Jurkat, Clone E6-1 (cell line): ENCODE measurements at regions not wholly inside any gene's neighbourhood (a gene's known extent, or its start where the extent isn't known, plus 50 kb on each side); places are given as distances from the start of the nearest gene placed in this dataset.

Source experiments
- DNase-seq: peaks from one replicate; pipeline ENCODE4 v3.0.0-alpha.2; 2011; ENCODE audit warnings: low read depth, low spot score
- H3K4me3 ChIP-seq: 2 replicates; pipeline ENCODE4 v1.5.1; 2011; ENCODE audit warnings: mild to moderate bottlenecking, low read length, control low read depth, moderate library complexity

DNA sequence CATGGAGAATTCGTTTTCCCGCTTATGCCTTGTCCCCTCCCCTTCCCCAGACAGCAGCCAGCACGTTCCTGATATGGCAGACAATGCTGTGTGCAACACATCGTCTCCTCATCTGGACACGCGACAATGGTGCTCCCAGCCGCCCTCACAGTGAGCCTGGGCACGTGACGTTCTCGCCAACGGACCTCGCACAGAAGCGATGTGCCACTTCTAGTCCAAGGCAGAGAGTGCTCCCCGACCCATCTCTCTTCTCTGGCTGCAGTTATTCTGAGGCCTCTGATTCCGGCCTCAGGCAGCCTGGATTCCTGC, 505.4 kb downstream of the EIPR1 start:
- no peak for DNase-seq
- no peak overlapping the region for H3K4me3 ChIP-seq

DNA sequence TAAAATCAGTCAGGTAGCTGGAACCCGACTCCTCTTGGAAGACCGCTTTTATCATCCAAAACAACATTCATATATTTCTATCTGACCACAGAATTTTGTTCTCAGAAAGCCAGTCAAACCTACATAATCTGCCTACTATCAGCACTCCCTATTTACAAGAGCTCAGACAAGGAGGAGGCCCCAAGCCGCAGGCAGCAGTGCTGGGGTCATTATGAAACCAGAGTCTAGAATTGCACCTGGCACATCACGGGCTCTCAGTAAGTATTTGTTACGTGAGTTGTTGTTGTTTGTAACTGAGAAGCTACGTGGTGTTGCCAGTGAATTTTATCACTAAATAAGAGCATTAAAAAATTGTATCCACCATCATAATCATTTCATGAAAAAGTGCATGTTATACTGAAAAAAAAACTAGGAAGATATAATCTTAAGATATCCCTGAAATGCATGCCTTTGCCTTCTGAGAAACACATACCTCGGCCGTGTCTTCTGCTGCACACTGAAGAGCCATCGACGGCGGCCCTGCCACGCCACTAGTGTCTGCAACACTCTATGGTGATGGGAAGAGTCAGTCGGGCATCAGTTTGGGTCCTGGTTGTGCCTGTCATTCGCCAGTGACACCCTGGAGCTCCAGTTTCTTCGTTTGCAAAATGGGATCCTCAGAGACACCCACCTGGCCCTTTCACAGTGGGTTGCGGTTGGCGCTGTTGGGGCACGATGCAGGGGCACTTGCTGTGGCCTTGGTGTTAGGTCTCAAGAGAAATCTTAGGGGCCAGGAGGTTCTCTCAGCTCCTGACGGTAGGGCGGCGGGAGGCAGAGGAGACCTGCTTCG, 505.9 kb downstream of the EIPR1 start:
- no peak for DNase-seq
- no peak overlapping the region for H3K4me3 ChIP-seq

DNA sequence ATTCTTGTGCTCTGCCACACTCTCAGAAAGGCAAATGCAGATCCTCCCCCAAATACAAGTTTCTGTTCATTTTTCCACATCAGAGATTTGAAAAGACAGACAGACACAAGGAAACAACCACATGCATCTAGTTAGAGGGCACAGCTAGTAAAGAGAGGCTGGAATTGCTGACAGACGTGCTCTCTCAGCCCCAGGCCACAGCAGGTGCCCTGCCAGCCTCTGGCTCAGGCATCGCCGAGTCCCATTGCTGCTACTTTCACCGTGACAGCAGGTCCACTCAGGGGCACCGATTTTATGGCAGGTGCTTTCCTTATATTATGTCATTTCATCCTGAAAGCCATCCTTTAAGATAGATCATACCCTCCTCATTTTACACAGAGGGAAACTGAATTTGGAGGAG, 507.5 kb downstream of the EIPR1 start:
- no peak for DNase-seq
- no peak overlapping the region for H3K4me3 ChIP-seq

DNA sequence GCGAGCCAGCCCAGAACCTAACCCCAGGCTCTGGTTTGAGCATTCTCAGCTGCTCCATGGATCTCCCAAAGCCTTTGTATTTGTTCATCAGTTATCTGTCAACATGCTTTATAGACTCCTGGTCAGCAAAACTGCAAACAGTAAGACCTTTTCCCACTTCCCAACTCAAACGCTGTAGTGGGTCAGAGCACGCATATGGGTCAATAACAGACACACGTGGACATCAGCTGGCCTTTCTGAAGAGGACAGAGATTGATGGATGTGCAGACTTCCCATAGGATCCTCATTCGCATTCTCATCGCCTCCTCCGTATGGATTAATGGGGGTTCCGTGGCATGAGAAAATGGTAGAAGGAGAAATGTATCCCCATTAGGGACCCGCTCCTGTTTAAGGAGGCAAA, 508.1 kb downstream of the EIPR1 start:
- H3K4me3 ChIP-seq: no peak overlapping the region
- no peak for DNase-seq

DNA sequence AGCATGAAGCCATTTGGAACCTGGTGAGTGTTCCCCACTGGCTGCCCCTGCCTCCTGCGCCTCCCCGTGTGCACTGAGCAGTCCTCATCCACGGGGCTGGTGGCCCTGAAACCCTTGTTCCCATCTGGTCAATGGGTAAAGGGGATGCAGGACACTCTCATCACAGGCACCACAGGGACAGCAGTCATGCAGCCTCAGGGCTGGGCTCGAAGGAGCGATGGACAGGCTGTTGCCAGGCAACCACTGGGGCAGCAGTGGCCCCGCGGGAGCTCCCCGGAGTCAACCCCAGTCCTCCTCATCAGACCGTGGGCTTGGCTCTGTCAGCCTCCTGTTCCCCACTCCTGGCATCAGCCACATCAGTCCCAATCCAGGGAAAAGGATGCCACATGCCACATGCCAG, 509.5 kb downstream of the EIPR1 start:
- no peak for DNase-seq
- no peak overlapping the region for H3K4me3 ChIP-seq

DNA sequence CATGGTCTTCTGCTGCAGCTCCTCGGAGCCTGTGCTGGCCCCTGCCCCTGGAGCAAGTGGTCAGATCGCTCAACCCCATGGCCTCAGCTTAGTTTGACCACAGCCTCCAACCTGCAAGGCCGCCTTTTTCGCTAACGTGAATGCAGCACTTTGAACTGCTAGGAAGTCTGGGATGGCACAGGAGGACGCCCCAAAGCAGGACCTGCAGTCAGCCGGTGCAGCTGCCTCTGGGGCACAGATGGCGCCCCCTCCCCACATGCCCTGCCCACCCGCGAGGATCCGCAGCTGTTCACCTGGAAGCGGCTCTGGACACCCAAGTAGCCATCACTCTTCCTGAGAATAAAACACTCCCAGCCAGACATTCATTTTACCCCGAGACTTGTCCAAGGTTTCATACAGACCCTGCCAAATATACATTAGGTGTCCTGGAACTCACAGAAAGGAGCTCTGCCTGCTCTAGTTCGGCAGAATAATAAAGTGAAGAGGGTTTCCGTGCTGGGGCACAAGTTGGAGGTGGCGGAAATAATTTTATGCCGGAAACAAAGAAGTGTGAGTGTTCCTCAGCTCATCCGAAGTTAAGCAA, 510.1 kb downstream of the EIPR1 start:
- DNase-seq: no peak
- no peak overlapping the region for H3K4me3 ChIP-seq

DNA sequence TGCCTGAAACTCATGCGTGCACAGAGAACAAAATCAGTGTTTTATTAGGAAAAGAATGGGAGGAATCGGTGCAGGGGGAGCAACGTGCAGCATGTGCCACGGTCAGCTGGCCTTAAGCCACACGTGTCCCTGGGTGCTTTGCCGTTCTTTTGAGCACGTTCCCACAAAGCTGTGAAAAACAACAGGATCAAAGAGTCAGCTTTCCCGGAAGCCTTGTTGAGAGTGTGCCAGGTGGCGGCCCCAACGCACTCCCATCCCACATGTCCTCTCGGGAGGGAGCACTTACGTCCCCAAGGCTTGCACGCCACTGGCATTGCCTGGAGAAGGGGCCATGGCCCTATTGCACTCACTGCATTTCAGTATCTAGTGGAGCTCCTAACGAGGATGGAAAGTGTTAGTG, 511.2 kb downstream of the EIPR1 start:
- DNase-seq: no peak
- H3K4me3 ChIP-seq: no peak overlapping the region

DNA sequence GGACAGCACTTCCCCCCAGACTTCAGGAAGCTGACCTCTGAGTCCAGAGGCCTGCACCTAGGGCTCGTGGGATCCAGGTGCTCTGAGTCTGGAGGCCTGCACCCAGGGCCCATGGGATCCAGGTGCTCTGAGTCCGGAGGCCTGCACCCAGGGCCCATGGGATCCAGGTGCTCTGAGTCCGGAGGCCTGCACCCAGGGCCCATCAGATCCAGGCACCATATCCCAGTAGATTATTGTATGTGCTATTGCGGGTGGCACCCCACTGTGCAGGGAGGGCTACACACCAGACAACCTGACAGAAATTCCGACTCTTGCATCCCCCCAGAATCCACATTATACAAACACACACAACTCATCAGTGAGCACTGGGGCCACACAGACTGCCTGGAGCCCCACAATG, 515.2 kb downstream of the EIPR1 start:
- DNase-seq: no peak
- H3K4me3 ChIP-seq: no peak overlapping the region

DNA sequence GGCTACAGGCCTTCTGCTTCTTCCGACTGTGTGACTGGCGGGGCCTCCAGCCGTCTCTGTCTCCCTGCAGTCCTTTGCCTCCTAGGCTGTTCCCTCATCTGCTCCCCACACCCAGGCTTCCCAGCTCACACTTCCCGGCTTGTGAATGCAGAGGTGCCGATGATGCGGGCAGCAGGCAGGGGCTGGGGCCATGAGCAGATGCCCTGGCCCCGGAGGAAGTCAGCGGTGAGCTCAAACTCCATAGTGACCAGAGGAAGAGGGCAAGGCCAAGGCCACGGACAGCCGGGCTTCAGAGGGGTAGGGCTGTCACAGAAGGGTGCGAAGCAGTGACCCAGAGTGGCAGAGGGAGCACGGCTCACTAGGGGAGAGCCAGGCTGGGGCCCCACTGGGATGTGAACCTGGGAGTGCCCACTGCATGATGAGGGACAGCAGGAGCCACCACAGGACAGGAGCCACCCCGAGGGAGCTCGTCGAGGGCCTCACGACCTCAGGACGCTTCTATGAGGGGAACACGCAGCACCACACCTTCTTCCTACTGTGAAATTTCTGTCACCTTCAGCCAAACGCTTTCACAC, 515.9 kb downstream of the EIPR1 start:
- no peak for DNase-seq
- no peak overlapping the region for H3K4me3 ChIP-seq

DNA sequence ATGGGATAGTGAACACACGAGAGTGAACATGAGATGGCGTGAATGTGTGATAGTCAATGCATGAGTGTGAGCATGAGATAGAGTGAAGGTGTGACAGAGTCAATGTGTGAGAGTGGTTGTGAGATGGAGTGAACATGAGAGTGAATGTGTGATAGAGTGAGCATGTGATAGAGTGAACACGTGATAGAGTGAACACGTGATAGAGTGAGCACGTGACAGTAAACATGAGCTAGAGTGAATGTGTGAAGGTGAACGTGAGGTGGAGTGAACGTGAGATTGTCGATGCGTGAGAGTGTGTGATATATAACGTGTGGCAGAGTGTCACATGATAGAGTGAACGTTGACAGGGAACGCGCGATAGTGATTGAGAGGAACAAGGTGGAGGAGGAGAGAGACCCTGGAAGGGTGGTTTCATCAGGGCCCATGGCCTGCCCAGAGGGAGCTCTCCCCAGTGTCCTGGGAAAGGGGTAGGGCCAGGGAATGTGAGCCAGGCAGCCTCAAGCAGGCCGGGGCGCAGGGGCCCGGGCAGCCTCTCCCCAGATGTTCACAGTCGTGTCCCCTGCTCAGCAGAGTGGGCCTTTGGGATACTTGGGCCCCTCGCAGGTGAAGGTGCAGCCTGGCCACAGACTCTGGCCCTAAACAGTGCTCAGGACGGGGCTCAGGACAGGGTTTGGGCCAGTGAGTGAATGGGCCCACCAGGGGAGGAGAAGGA, 516.9 kb downstream of the EIPR1 start:
- no peak overlapping the region for H3K4me3 ChIP-seq
- DNase-seq: no peak

DNA sequence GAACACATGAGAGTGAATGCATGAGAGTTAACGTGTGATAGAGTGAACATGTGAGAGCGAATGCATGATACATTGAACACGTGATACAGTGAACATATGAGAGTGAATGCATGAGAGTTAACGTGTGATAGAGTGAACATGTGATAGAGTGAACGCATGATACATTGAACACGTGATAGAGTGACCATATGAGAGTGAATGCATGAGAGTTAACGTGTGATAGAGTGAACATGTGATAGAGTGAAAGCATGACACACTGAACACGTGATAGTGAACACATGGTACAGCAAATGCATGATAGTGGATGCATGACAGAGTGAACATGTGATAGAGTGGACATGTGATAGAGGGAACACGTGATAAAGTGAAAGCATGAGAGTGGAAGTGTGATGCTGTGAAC, 517.9 kb downstream of the EIPR1 start:
- no peak overlapping the region for H3K4me3 ChIP-seq
- no peak for DNase-seq

DNA sequence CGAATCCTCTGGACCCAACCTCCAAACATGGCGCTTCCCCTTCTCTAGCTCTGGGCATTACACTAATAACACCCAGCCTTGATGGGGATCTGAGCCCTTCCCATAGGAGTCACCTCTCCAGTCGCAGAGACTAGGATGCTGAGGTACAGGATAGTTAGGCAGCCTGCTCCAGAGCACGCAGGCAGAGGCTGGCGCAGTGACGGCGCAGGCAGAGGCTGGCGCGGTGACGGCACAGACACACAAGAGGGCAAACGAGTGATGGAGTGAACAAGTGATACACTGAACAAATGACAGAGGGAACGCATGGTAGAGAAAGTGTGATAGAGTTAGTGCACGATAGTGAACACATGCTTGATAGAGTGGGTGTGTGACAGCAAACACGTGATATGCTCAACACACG, 518.5 kb downstream of the EIPR1 start:
- no peak for DNase-seq
- no peak overlapping the region for H3K4me3 ChIP-seq

DNA sequence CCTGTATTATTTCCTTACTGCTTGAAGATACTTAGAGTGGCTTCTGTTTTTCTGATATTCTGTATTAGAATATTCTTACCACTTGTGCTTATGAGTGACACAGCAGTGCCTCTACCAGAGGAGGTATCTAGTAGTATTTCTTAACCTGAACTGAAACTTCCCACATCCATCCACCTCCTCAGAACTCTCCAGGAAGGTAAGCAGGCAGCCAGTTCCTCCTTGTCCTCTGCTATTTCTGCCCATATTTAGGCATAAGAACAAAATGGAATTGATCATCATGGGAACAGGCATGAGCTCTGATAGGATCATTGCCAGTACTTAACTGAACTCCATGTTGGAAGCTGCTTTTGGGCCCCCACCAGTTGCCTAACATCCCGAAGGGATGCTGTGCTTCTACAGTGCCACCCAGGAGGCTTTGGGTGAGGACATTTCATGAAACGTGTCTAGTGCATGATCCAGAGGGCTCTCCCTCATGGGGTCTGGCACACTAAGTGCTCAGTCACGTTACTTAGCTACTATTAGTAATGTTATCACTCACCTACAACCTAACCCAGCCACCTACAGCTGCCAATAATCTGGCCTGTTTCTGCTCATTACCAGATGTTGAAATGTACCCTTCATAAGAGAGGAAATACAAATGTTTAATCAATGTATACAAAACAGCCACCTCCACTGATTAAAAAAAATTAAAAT, 520.7 kb downstream of the EIPR1 start:
- H3K4me3 ChIP-seq: no peak overlapping the region
- DNase-seq: no peak

DNA sequence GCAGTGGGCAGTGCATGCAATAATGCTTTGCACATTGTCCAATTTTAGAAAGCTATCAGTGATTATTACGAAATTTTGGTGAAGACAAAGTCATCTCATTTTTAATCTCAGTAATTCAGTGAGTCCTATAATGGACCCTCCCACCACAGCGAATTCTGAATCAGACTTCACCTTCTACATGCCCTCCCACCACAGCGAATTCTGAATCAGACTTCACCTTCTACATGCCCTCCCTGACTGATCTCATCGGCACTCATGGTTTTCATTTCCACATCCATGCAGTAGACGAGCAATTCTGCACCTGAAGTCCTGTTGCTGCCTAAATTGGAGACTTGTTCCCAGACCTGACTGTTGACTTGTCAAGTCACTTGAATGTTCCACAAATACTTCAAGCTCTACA, 522.3 kb downstream of the EIPR1 start:
- H3K4me3 ChIP-seq: no peak overlapping the region
- DNase-seq: no peak

DNA sequence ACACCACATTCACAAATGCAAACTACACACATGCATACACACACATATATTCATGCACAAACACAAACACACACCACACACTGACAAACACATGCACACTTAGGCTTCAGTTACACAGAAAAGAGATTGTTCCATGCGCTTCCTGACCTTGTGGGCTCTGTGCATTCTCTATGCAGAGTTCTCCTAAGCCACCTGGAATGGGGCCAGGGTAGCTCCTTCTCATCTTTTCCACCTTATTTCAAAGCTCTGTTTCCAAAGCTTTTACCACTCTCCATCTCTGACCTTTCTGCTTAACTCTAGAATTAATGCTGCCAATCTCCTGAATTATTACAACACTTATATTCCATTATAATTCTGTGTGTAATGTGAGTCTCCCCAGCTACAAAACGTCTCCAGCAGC, 522.3 kb upstream of the MYT1L start:
- DNase-seq: no peak
- H3K4me3 ChIP-seq: no peak overlapping the region

DNA sequence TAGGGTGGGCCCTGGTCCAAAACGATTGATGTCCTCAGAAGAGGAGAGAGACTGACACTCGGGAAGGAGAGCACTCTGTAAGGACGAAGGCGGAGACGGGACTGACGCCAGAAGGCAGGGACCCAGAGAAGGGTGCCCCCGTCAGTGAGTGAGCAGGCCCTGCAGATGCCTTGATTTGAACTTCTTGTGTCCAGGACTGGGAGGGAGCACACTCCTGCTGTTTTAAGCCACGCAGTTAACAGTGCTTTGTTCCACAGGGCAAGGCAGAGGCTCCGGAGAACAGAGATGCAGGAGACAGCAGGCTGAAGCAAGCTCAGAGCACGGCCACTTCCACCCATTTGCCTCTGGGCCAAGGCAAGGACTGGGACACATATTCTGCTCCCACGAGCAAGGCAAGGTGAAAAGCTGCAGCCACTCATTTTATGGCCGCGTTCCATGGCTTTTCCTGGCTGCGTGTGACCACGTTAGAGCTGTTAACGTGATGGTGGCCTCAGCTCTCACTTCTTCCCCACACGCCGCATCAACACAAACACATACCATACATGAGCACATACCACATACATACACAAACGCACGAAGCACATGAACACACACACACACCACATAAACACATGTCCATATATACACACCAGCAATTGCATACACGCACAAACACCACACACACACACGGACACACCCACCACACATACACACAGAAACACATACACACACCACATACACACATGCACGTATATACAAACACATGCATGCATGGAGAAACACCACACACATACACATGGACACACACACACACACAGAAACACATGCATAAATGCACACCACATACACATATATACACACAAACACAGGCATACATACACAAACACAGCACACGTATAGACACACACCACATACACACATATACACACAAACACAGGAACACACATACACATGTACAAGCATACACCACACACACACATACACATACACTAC, 521.0 kb upstream of the MYT1L start:
- DNase-seq: no peak
- no peak overlapping the region for H3K4me3 ChIP-seq

DNA sequence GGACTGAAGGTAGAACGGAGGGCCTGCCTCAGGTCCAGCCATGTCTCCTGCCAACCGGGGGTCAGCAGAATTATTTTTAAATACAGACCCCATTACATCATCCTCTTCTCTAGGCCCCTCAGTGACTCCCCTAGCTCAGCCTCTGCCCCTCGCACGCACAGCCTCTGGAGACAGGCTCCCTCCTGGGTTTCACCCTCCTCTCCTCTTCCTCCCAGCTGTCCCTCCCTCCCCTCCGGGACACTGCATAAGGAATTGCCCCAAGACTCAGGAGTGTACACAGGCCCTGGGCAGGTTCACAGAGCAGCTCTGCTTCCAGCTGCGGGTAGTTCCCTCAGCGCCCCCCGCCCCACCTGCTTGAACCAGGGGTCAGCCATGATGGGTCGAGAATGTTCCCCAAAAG, 520.2 kb upstream of the MYT1L start:
- no peak for DNase-seq

DNA sequence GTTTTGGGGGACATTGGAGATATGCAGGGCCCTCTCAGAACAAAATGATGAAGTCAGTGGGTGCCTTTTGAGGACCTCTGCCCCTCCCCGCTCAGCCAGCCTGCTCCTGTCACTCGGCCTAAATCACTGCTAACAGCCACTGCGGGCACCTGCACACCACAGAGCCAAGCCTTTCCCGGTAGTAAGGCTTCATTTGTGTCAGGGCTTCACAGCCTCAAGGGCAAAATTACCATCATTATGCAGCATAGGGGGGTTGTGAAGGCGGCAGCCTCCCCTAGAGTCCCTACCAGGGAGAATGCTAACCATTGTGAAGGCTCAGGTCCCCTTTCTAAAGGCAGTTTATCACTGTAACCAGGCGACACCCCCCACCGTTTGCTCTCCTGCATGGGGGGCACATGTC, 519.8 kb upstream of the MYT1L start:
- DNase-seq: no peak
- H3K4me3 ChIP-seq: no peak overlapping the region

More for the DNA sequence above, 520.2 kb upstream of the MYT1L start:
- H3K4me3 ChIP-seq: no peak overlapping the region
